ENCODE measurements at regions not wholly inside any gene's neighbourhood (a gene's known extent, or its start where the extent isn't known, plus 50 kb on each side); places are given as distances from the start of the nearest gene placed in this dataset.

DNA sequence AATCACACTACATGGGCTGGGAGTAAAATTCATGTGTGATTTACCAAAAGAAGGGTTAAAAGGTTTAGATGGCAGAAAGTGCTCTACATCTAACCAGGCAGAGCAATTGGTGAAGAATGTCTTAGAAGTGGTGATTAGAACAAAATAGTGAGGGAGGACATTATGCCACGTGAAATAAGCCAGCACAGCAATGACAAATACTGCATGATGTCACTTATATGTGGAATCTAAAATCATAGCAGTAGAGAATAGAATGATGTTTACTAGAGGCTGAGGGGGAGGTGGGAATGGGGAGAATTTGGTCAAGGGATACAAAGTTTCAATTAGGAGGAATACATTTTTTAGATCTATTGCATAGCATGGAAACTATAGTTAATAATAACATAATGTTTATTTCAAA is 253.3 kb downstream of the KCNS3 start:
- peaks cover 3% of the 10 kb centered on the region; the same call in 2 of the 3 replicates for H3K4me1 Mint-ChIP-seq
- no peak overlapping the region for H3K27ac Mint-ChIP-seq
- DNase-seq (ENCODE audit: low spot score) (no peak), ATAC-seq (no peak)
- Histone ChIP-seq H2AFZ (no peak overlapping the region), H3F3A (replicated peaks; ENCODE audit: low read depth) (no peaks in the 10 kb centered on the region), H3K27me3 (ENCODE audit: insufficient read depth) (no peaks in the 10 kb centered on the region), H4K20me1 (replicated peaks; ENCODE audit: insufficient read depth) (no peaks in the 10 kb centered on the region), H3K4me2 (no peak overlapping the region), H3K27ac (ENCODE audit: low read depth) (no peak overlapping the region), H3K36me3 (ENCODE audit: insufficient read depth) (no peaks in the 10 kb centered on the region), H3K4me1 (ENCODE audit: insufficient read depth) (no peaks in the 10 kb centered on the region), H3K4me3 (no peak overlapping the region), H3K9me2 (ENCODE audit: insufficient read depth) (0 out of 2 replicates have a peak, but pooled peaks cover 3% of the 10 kb centered on the region), H3K79me2 (replicated peaks; ENCODE audit: insufficient read depth) (no peaks in the 10 kb centered on the region)
- no peaks in the 10 kb centered on the region for H3K36me3 Mint-ChIP-seq (ENCODE audit: low read depth)
- no peaks in the 10 kb centered on the region for H3K27me3 Mint-ChIP-seq (ENCODE audit: insufficient read depth, low read depth, poor library complexity)
- H3K4me3 Mint-ChIP-seq: no peak overlapping the region
- H3K9me3 Mint-ChIP-seq: no peaks in the 10 kb centered on the region
- TF ChIP-seq STAT1 (IDR thresholded peaks at IDR 0.05; ENCODE audit: unreplicated experiment): no peak

DNA sequence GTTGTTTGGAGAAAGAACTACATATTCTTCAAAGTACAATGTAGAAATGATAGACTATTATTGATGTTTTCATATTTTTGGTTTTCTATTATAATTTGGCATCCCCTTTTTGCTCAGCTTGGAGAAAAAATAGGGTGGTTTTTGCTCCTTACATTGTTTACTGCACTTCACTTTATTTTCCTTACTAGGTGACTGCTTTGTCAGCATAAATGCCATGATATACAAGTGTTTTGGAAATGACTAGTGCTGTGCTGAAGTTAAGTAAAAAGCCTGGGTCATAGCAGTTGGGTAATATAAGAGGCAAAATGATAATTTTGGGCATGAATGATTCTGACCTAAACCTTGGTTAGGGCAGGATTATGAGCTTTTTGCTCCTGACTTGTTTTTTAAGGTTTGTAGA is 250.9 kb downstream of the KCNS3 start:
- Histone ChIP-seq H3K4me3 (no peak overlapping the region), H3K4me2 (no peak overlapping the region), H3K27me3 (ENCODE audit: insufficient read depth) (no peaks in the 10 kb centered on the region), H3F3A (replicated peaks; ENCODE audit: low read depth) (no peaks in the 10 kb centered on the region), H3K9me2 (ENCODE audit: insufficient read depth) (0 out of 2 replicates have a peak, but pooled peaks cover 3% of the 10 kb centered on the region), H4K20me1 (replicated peaks; ENCODE audit: insufficient read depth) (no peaks in the 10 kb centered on the region), H3K27ac (ENCODE audit: low read depth) (no peak overlapping the region), H3K4me1 (ENCODE audit: insufficient read depth) (no peaks in the 10 kb centered on the region), H3K36me3 (ENCODE audit: insufficient read depth) (no peaks in the 10 kb centered on the region), H3K79me2 (replicated peaks; ENCODE audit: insufficient read depth) (no peaks in the 10 kb centered on the region), H2AFZ (no peak overlapping the region)
- Mint-ChIP-seq H3K27ac (no peak overlapping the region), H3K27me3 (ENCODE audit: insufficient read depth, low read depth, poor library complexity) (no peaks in the 10 kb centered on the region), H3K4me3 (no peak overlapping the region), H3K36me3 (ENCODE audit: low read depth) (no peaks in the 10 kb centered on the region), H3K9me3 (no peaks in the 10 kb centered on the region), H3K4me1 (no peaks in the 10 kb centered on the region)
- ATAC-seq (no peak), DNase-seq (ENCODE audit: low spot score) (no peak)
- TF ChIP-seq ETS1 (IDR thresholded peaks at IDR 0.05) (no peak), REST (IDR thresholded peaks at IDR 0.05; ENCODE audit: unreplicated experiment) (no peak), CREB1 (CRISPR knock-in tag; IDR thresholded peaks at IDR 0.05; ENCODE audit: low read depth) (no peak), ZNF462 (CRISPR knock-in tag; IDR thresholded peaks at IDR 0.05) (no peak), EZH2 (IDR thresholded peaks at IDR 0.05; ENCODE audit: low read depth, unreplicated experiment) (no peak), ZNF331 (CRISPR knock-in tag; IDR thresholded peaks at IDR 0.05; ENCODE audit: low read depth) (no peak), POLR2AphosphoS5 (IDR thresholded peaks at IDR 0.05; ENCODE audit: low read depth) (no peak), STAT1 (IDR thresholded peaks at IDR 0.05; ENCODE audit: unreplicated experiment) (no peak), ZNF114 (CRISPR knock-in tag; IDR thresholded peaks at IDR 0.05) (no peak)
- TF ChIP-seq, protein P1, sequence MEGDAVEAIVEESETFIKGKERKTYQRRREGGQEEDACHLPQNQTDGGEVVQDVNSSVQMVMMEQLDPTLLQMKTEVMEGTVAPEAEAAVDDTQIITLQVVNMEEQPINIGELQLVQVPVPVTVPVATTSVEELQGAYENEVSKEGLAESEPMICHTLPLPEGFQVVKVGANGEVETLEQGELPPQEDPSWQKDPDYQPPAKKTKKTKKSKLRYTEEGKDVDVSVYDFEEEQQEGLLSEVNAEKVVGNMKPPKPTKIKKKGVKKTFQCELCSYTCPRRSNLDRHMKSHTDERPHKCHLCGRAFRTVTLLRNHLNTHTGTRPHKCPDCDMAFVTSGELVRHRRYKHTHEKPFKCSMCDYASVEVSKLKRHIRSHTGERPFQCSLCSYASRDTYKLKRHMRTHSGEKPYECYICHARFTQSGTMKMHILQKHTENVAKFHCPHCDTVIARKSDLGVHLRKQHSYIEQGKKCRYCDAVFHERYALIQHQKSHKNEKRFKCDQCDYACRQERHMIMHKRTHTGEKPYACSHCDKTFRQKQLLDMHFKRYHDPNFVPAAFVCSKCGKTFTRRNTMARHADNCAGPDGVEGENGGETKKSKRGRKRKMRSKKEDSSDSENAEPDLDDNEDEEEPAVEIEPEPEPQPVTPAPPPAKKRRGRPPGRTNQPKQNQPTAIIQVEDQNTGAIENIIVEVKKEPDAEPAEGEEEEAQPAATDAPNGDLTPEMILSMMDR (conservative IDR thresholded peaks at IDR 0.05; ENCODE audit: low read depth in 2 of 2): no peak
